MM.1S (cell line): ENCODE measurements at regions not wholly inside any gene's neighbourhood (a gene's known extent, or its start where the extent isn't known, plus 50 kb on each side); places are given as distances from the start of the nearest gene placed in this dataset.
A peak's percentile ranks its signal among the peaks of the same experiment; 100 is the strongest.

ENCODE experiments used
- DNase-seq: peaks from one replicate; pipeline ENCODE4 v3.0.0-alpha.2; 2015
- H2AFZ ChIP-seq: fragments of 300-600 bp; sonication (generic); 2 replicates; pipeline ENCODE4 v1.6.0; 2016; ENCODE audit warnings: antibody characterized with exemption, low read length
- H3F3A ChIP-seq: fragments of 300-600 bp; sonication (generic); 2 replicates; pipeline ENCODE4 v1.6.1; 2016; ENCODE audit warnings: mild to moderate bottlenecking, antibody characterized with exemption, low read length, moderate library complexity, mixed read lengths; ENCODE audit not compliant: insufficient read depth
- H3K27ac ChIP-seq: fragments of 300-600 bp; sonication (generic); 2 replicates; pipeline ENCODE4 v1.5.1; 2016; ENCODE audit warnings: mild to moderate bottlenecking, low read length
- H3K27me3 ChIP-seq: fragments of 300-600 bp; sonication (generic); replicated peaks from 2 replicates; pipeline ENCODE4 v1.6.0; 2016; ENCODE audit warnings: low read length; ENCODE audit not compliant: insufficient read depth
- H3K36me3 ChIP-seq: fragments of 300-600 bp; sonication (generic); replicated peaks from 2 replicates; pipeline ENCODE4 v1.6.1; 2016; ENCODE audit warnings: mild to moderate bottlenecking, low read length, mixed read lengths; ENCODE audit not compliant: insufficient read depth
- H3K4me1 ChIP-seq: fragments of 300-600 bp; sonication (generic); 2 replicates; pipeline ENCODE4 v1.6.1; 2016; ENCODE audit warnings: low read length, mixed read lengths
- H3K4me2 ChIP-seq: fragments of 300-600 bp; sonication (generic); 2 replicates; pipeline ENCODE4 v1.6.0; 2016; ENCODE audit warnings: low read depth, low read length
- H3K4me3 ChIP-seq: fragments of 300-600 bp; sonication (generic); 2 replicates; pipeline ENCODE4 v1.5.1; 2016; ENCODE audit warnings: low read length, mixed read lengths
- H3K79me2 ChIP-seq: fragments of 300-600 bp; sonication (generic); 2 replicates; pipeline ENCODE4 v1.6.1; 2016; ENCODE audit warnings: mixed run types, low read length, mixed read lengths
- H3K9ac ChIP-seq: fragments of 300-600 bp; sonication (generic); 2 replicates; pipeline ENCODE4 v1.6.1; 2016; ENCODE audit warnings: low read length, mixed read lengths
- H3K9me2 ChIP-seq: fragments of 300-600 bp; sonication (generic); replicated peaks from 2 replicates; pipeline ENCODE4 v1.6.1; 2016; ENCODE audit warnings: mild to moderate bottlenecking, low read length, mixed read lengths; ENCODE audit not compliant: insufficient read depth
- H3K9me3 ChIP-seq: fragments of 300-600 bp; sonication (generic); replicated peaks from 2 replicates; pipeline ENCODE4 v1.6.1; 2016; ENCODE audit warnings: mild to moderate bottlenecking, low read length, mixed read lengths; ENCODE audit not compliant: insufficient read depth
- H4K20me1 ChIP-seq: fragments of 300-600 bp; sonication (generic); 2 replicates; pipeline ENCODE4 v1.6.1; 2016; ENCODE audit warnings: mild to moderate bottlenecking, low read length, moderate library complexity, mixed read lengths; ENCODE audit not compliant: insufficient read depth
- CTCF ChIP-seq: fragments of 300-600 bp; sonication (generic); IDR thresholded peaks from 2 replicates; pipeline ENCODE4 v1.5.1; 2016; ENCODE audit warnings: antibody characterized with exemption, low read length, mixed read lengths
- EZH2 ChIP-seq: fragments of 300-600 bp; sonication (generic); optimal IDR thresholded peaks from 2 replicates; pipeline ENCODE3; 2017; ENCODE audit warnings: low read depth, mild to moderate bottlenecking, antibody characterized with exemption, low read length, mixed read lengths
- EZH2phosphoT487 ChIP-seq: fragments of 300-600 bp; sonication (generic); IDR thresholded peaks from 2 replicates; pipeline ENCODE4 v1.6.1; 2018; ENCODE audit warnings: antibody characterized with exemption, low read length

GRCh38 chr11:16418428-16419097 lies 62.2 kb upstream of the SOX6 start:
- no peak overlapping the region for H3K9ac ChIP-seq
- no peaks in the 10 kb centered on the region for H3K79me2 ChIP-seq
- H3K36me3 ChIP-seq = no peaks in the 10 kb centered on the region
- H3K4me1 ChIP-seq = no peaks in the 10 kb centered on the region
- no peak overlapping the region for H3K27ac ChIP-seq
- H3K9me2 ChIP-seq = no peaks in the 10 kb centered on the region
- H3K9me3 ChIP-seq = no peaks in the 10 kb centered on the region
- no peak overlapping the region for H3K4me2 ChIP-seq
- TF ChIP-seq EZH2 (no peak), CTCF (no peak), EZH2phosphoT487 (no peak)
- no peaks in the 10 kb centered on the region for H4K20me1 ChIP-seq
- no peaks in the 10 kb centered on the region for H3K27me3 ChIP-seq
- H3F3A ChIP-seq = no peaks in the 10 kb centered on the region
- no peak overlapping the region for H2AFZ ChIP-seq
- no peak for DNase-seq
- H3K4me3 ChIP-seq = no peak overlapping the region

- Histone ChIP-seq H3K79me2 (no peaks in the 10 kb centered on the region), H4K20me1 (no peaks in the 10 kb centered on the region), H3K4me1 (peaks cover 8% of the 10 kb centered on the region; the same call in 1 of the 2 replicates), H3K27me3 (no peaks in the 10 kb centered on the region), H3K9me3 (no peaks in the 10 kb centered on the region), H3K4me2 (peak overlapping the region; percentile 39; the same call in 1 of the 2 replicates), H3K27ac (peak overlapping the region; percentile 16; the same call in 1 of the 2 replicates), H3K9me2 (no peaks in the 10 kb centered on the region), H3F3A (no peaks in the 10 kb centered on the region), H3K36me3 (no peaks in the 10 kb centered on the region), H2AFZ (peak overlapping the region; percentile 46), H3K4me3 (no peak overlapping the region), H3K9ac (no peak overlapping the region)
- TF ChIP-seq CTCF (no peak), EZH2phosphoT487 (no peak), EZH2 (no peak)
- DNase-seq = peak; percentile 41
These were observed 56.3 kb upstream of the SOX6 start for GRCh38 chr11:16412525-16413172.

GRCh38 chr11:16410479-16410878 lies 54.1 kb upstream of the SOX6 start:
- no peak for TF ChIP-seq CTCF
- TF ChIP-seq EZH2phosphoT487 = no peak
- TF ChIP-seq EZH2 = no peak
- H2AFZ ChIP-seq = no peak overlapping the region

More at GRCh38 chr11:16410479-16410878, 54.1 kb upstream of the SOX6 start:
- H3K9me2 ChIP-seq = no peaks in the 10 kb centered on the region
- H4K20me1 ChIP-seq = no peaks in the 10 kb centered on the region
- H3K36me3 ChIP-seq = no peaks in the 10 kb centered on the region
- no peak overlapping the region for H3K4me3 ChIP-seq
- H3K9me3 ChIP-seq = no peaks in the 10 kb centered on the region
- no peaks in the 10 kb centered on the region for H3K79me2 ChIP-seq
- H3K27me3 ChIP-seq = no peaks in the 10 kb centered on the region
- no peaks in the 10 kb centered on the region for H3F3A ChIP-seq
- peaks cover 8% of the 10 kb centered on the region; the same call in 1 of the 2 replicates for H3K4me1 ChIP-seq
- H3K27ac ChIP-seq = no peak overlapping the region
- no peak overlapping the region for H3K9ac ChIP-seq
- DNase-seq = no peak
- H3K4me2 ChIP-seq = no peak overlapping the region
